Left cardiac atrium (tissue), 4 donors: ENCODE measurements at regions not wholly inside any gene's neighbourhood (a gene's known extent, or its start where the extent isn't known, plus 50 kb on each side); places are given as distances from the start of the nearest gene placed in this dataset.
"Not testable (repeated sequence)": the region's sequence is repeated elsewhere in the genome, so short reads cannot be mapped to it uniquely, and the experiment has no call there.

ENCODE experiments used
- ATAC-seq, 2 donors: fragments of 200-7000 bp; cut with Tn5 transposase; one replicate each; pipeline ENCODE4 v1.9.1; 2020; ENCODE audit warnings: mild to moderate bottlenecking in 2 of 2, moderate library complexity in 2 of 2
- DNase-seq: peaks from one replicate; pipeline ENCODE4 v3.0.0-alpha.2; 2020
- intact Hi-C, 2 donors: fragments of 100-400 bp; cut with DNase I; formaldehyde crosslinking; loops; one replicate each; pipeline versions ENCODE4 v1.14.1 to v1.15.1; 2022 to 2023
- donor health status: DM: no; HTN: yes; CAD: no.
- donor health status: DM: no; HTN: yes; CAD: no; lungs with severe emphysema.
- donor health status: DM: yes; HTN: yes; CAD: no.
- donor health status: Dilated cardiomyopathy.

DNA sequence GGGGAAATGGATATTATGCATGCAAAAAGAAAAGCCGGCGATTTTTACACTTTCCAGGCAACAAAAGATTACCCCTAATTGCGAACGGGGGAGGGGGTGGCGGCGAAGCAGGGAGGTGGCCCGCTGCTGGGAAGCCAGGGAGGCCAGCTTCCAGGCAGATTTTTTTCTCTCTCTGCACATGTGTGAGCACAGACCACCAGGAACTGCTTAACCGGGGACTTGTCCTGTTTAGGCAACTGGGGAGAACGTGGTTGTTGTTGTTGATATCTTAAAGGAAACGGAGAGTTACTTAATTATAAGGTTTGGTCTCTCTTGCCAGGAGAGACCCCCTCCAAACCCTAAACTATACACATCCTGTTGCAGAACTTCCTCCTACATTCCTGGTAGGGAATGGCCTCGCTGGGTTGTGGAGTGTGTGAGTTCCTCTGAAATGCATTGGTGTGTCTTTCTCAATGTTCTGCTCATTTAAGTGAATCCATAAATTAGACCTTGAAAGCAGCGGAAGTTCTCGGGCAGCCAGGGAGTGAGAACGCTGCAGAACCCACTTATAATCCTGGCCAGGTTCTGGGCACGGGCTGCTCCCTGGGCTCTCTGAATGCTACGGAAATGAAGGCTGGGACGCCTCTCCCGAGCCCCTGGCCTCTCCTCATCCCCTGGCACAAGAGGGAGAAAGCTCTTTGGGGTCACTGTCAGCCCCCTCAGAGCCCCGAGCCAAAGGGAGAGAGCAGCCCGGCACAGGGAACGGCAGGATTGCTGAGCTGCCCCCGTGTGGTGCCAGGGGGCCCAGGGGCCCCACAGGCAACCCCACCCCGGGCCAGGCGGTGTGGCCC is 250.0 kb downstream of the FOXD2 start:
- DNase-seq (no peak), ATAC-seq (no peak)
- intact Hi-C loops: no loop called here

DNA sequence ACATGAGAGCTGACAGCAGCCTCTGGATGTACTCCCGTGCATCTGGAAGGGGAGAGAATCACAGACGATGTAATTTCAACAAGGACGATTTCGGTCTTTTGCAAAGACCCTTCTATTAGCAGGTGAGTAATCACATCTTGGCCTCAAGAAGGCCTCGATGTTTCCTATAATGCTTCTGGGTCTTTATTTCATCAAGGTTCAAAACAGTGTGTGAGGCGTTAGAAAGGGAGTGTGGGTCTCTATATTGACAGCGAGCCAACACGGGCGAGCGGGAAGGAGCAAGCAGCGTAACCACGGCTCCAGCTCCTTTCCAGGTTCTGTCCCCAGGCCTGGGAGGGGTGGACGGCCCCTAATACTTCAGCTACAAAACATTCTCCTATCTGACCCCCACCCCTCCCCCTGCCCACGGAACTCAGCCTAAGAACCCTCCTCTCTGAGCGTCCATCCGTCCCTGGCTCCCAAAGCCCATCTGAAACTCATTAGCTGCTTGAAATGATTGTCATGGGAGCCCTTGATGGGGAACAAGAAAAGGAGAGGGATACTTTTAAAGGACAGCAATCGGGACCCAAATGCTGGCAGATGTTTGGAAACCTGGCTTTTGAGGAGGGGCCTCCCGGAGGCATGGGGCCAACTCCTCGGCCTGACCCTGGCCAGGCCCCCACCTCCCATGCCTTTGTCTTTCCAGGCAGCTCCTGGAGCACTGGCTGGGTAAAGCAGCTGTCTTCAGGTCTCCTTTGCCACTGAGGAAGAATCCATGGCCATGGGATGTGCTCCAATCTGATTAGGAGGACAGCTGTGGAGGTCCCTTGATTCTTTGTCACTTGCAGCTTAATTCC is 250.8 kb downstream of the FOXD2 start:
- no peak for DNase-seq
- intact Hi-C loops: no loop called here
- ATAC-seq: no peak

DNA sequence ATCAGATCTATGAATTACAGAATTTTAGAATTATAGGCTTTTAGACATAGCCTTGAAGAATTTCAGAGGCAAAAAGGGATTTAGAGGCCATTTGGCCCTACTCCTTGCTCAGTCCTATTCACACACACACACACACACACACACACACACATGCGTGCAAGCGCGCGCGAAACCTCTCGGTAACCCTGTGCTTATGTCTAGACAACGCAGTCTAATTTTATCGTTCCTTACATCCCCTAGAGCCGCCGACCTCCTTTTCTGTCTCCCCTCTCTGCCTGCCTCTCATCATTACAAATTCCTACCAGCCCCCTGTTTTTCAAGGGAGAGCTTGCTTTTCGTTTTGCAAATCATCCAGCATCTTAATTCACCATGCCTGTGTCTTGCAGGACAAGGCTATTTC is 252.1 kb downstream of the FOXD2 start:
- no peak for DNase-seq
- intact Hi-C loops: no loop called here

DNA sequence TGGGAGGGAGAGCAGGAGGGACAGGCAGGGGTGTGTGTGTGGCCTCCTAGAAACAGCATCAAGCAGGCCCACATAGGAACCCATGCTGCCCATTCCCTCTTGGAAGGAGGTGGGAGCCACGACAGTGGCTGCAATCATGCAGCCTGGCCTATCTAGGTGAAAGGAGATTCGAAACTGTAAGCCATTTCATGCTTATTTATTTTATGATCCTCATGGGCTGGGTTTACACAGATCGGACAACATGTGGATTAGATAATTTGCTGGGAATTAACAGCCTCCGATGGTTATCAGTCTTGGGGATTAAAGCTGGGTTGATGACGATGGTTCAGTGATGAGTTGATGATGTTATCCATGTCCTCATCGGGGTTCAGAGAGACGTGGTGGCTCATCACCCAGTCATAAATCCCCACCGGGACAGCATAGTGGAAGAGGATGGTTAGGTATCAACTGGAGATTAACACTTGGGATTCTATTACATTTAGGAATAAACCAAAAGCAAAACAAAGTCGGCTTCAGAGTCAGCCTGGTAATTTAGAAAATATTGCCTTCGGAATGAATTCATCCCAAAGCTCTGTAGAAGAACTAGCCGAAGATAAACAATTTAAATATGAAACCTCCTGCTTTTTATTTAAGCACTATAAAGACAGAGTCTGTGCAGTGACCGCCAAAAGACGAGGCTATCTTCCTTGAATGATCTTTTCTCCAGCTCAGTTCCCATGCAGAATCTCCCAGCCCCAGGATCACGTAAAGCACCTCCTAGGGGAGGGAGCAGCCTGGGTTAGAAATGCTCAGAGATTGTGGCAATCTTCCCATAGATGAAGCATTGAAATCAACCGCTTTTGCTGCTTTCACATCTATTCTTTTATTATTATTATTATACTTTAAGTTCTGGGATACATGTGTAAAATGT is 252.8 kb downstream of the FOXD2 start:
- ATAC-seq (no peak), DNase-seq (no peak)
- intact Hi-C loops: no loop called here

More for the DNA sequence above, 252.1 kb downstream of the FOXD2 start:
- no peak for ATAC-seq

DNA sequence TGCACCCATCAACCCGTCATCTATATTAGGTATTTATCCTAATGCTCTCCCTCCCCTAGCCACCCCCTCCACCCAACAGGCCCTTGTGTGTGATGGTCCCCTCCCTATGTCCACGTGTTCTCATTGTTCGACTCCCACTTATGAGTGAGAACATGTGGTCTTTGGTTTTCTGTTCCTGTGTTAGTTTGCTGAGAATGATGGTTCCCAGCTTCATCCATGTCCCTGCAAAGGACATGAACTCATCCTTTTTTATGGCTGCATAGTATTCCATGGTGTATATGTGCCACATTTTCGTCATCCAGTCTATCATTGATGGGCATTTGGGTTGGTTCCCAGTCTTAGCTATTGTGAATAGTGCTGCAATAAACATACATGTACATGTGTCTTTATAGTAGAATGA is 253.4 kb downstream of the FOXD2 start:
- DNase-seq, intact Hi-C loops, ATAC-seq: not testable (repeated sequence)

DNA sequence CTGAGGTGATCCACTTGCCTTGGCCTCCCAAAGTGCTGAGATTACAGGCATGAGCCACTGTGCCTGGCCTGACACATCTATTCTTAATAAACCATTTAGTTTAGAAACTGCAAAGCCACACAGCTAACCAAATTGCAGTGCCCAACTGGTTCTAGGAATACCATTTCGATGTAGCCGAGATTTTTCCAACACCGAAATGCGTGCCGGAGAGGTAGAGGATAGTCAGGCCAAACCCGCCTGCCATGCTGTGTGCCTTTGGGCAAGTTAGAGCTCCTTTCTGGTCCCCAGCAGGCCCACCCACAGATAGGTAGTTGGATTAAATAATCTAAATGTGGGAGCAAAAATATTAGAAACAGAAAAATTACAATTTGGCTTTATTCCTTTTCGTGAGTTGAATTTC is 254.4 kb downstream of the FOXD2 start:
- intact Hi-C loops: no loop called here
- ATAC-seq: no peak
- no peak for DNase-seq

DNA sequence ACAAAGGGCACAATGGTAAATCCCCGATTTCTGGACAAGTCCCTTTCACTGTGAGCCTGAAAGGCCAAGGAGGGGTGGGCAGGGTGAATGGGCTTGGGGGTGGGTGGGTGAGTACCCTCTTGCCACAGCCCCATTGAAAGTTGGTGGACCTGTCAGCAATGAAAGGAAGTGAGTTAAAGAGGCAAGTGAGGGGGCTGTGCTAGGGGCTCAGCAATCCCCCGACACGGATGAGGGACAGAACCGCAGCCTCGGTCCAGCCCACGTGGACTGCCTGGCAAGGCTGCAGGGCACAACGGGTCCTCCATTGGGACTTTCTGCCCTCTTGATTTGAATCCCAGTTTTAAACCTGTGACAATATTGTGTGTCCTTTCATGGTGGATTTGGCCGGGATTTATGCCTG is 255.3 kb downstream of the FOXD2 start:
- no peak for ATAC-seq
- intact Hi-C loops: no loop called here
- no peak for DNase-seq

DNA sequence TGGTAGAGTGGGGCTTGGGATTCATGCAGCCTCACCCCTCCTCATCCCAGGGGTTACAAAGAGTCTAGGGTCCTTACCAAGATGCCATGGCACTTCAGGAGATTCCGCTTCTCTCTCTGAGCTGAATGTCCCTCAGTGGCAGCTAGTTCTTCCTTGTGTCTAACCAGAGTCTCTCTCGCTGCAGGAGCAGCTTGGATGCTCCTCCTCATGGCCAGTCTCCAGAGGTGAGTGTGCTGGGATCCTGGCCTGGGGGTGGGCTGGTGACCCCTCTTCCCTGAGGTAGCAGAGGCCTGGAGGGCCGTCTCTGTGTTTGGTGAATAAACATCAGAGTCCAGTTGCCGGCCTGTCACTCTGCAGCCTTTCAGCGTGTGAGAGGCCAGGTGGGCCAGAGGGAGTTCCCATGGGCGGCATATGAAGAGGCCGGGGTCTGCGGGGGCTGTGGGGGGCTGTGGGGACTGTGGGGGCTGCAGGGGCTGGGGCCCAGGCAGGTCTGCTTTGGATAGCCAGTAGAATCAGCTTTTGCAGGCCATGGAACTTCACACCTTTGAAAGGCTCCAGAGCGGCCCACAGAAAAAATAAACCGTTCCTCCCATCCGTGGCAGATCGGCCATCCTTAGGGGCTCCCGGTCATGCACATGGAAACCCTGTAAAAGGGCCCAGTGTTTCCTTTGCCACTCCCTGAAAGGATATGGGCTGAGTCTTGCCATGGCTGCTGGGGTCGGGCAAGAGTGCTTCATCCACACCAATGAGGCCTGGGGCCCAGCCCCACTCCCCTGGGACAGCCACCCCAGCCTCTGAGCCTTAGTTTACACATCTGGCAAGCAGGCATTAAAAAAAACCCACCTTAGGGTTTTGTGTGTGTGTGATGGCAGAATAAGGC is 256.4 kb downstream of the FOXD2 start:
- DNase-seq (no peak), ATAC-seq (no peak)
- intact Hi-C loops: no loop called here

DNA sequence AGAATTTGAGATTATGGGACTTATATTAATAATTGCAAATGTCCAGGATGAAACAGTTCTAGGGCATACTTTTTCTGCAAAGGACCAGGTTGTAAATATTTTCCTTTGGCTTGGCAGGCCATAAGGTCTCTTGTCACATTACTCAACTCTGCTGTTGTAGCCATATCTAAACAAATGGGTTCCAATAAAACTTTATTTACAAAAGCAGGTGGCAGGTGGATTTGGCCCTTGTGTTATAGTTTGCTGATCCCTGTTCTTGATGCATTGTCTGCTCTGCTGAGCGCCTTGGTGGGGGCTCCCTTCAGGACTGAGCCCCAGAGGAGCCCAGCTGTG is 258.5 kb downstream of the FOXD2 start:
- ATAC-seq (no peak), DNase-seq (no peak)
- intact Hi-C loops: no loop called here

DNA sequence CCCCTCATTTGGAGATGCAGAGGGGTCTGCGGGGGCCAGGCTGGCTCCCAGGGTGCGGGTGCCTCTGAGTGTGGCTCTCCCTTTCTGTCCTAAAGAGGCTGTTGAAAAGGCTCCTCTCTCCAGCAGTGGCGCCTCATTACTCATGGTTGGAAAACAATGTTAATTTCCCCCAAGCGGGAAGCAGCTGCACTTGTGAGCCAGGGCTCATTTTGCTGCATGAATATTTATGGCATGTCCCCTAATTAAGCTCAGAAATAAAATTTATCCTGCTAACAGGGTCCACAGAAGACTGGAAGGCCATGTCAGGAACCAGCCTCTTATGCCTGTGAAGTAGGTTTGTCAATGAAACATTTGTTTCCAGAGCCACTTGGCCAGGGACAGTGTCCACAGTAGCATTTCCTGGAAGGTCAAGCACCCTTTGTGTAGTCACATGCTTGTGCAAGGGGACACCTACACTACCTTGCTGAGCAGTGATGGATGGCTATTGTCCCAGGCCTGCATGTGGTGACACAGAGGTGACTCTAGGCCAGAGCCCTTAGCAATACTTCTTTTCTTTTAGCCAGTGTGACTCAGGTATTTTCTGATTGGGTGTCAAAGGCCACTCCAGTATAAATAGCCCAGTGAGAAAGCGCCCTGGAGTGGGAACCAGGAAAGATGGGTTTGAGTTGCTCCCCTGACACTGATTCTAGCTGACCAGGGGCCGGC is 259.0 kb downstream of the FOXD2 start:
- ATAC-seq: no peak
- intact Hi-C loops: no loop called here
- DNase-seq: no peak

DNA sequence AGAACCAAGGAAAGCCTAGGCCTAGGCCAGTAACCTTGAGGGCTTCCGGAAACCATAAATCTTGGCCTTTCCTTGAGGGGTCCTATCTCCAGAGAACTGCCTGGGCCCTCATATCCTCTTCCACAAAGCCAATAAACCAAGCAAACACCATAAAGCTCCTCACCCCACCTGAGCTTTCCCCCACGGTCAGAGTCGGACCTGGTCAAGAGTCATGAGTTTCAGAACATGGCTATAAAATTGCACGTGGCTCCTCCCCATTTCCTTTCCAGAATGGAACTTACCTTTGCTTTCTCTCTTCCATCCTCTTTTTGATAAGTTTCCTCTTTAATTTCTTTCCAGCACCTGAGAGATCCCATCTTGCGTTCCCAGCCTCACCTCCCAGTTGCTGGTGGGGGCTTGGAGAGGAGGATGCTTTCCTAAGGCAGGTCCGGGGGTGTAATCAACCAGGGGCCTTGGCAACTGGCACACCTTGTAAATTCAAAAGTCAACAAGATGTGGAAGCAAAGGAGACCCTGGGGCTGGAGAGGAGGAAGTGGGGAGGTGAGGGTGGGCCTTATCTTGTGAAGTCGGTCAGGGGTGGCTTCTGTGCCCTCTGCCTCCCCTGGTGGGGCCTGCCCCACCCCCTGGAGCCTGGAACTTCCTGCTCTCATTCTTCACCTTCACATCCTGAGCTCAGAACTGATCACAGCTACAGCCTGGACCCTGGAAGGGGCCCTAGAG is 259.9 kb downstream of the FOXD2 start:
- ATAC-seq (no peak), DNase-seq (no peak)
- intact Hi-C loops: no loop called here

DNA sequence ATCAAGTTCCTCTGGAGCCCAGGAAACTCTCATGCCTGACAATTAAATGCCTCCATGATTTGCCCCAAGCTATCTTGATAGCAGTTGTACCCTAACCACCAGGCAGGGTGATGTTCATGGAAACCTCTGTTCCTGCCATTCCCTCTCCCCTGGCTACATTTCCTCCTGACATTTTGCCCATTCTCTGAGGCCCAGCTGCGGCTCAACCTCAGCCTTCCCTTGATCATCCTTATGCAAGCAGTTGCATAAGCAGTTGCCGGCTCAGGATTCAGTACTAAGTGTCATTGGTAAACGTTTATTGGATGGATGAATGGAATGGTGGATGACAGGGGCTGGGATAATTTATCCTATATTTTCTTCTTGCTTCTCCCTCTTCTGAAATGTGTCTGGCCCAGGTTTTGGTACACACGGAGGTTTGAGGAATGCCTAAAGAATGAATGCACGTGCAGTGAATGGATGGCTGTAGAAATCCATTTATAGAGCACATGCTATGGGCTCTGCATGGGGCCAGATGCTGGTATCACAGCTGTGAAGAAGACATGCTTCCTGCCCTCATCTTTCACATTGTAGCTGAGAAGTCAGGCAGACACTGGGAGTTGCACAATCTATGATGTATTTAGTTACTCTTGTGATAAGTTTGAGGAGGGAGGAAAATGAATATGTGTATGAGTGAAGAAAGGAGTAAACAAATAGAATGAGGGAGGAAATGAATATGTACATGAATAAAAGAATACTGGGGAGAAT is 261.8 kb downstream of the FOXD2 start:
- no peak for DNase-seq
- intact Hi-C loops: no loop called here
- ATAC-seq: peak in 1 of 2 donors; percentile 47

DNA sequence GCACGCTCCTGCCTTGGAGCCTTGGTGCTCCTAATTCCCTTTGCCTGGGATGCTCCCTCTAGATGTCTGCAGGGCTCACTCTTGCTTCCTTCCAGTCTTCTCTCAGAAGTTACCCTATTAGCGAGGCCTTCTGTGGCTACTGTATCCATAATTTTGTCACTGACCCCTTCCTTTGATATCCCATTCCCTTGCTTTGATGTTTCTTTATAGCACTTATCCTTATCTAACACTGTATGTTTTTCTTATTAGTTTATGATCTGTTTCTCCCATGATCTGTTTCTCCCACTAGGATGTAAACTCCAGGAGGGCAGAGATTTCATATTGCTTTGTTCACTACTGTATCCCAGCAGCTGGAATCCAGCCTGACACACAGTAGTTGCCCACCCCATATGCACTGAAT is 263.4 kb downstream of the FOXD2 start:
- DNase-seq (no peak), ATAC-seq (no peak)
- intact Hi-C loops: no loop called here

DNA sequence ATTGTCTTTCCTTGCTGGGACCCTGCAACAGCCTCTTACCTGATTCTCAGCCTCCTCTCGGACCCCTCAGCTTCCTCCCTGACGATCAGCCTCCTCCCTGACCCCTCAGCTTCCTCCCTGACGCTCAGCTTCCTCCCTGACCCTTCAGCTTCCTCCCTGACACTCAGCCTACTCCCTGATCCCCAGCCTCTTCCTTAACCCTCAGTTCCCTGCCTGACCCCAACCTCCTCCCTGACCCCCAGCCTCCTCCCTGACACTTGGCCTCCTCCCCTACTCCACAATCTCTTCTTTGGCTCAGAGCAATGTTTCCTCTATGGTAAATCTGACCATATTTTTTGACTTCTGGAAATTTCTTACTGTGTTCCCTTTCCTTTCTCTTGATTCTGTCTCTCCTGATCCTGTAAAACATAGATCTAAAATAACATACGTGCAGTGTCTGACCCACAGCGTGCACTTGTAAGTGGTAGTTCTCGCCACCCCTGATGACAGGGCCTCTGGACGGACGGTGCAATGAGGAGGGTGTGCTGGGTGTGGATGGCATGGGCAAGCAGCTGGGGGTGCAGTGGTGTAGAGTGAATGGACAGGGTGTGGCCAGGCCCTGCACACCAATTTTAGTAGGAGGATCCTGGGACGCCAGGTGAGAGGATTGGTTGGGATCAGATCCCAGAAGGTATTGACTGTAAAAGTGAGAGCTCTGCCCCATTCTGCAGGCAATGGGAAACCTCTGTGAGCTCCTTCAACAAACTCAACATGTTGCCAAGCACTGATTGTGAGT is 264.1 kb downstream of the FOXD2 start:
- no peak for ATAC-seq
- intact Hi-C loops: no loop called here
- DNase-seq: no peak

DNA sequence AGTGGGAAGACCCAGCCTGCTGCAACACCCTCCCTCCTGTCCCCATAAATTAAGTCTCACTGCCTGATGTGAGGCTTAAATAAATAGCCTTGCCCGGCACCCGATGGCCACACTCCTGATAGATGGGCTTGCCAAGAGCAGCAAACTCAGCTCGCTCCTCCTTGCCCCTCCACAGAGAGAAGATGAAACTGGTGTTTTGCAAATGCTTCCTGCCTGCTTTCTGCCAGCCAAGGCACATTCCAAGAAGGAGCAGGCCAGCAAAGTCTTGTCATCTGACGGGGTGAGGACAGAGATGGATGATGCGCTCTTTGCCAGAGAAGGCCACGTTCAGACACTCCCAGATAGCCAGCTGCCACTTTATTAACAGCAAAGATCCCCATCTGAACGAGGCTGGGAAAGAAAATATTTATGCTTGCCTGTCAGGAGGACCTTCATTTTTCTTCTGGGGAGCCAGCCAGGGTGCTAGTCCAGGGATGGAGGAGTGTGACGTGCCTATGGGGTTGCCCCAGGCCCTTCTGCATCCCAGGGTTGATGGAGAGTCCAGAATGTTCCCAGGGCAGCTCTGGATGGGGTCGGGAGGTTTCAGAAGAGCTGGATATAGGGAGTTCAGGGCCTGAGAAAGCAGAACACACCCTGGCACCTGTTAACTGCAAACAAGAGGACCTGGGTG is 265.4 kb downstream of the FOXD2 start:
- intact Hi-C loops: no loop called here
- ATAC-seq (peak in 1 of 2 donors; percentile 21), DNase-seq (no peak)
